ENCODE measurements at regions not wholly inside any gene's neighbourhood (a gene's known extent, or its start where the extent isn't known, plus 50 kb on each side); places are given as distances from the start of the nearest gene placed in this dataset.
A peak's percentile ranks its signal among the peaks of the same experiment; 100 is the strongest.

GRCh38 chr17:77458202-77459017 lies 317.6 kb downstream of the SEC14L1 start:
- no peak for DNase-seq (ENCODE audit: low read depth)

- DNase-seq (ENCODE audit: low read depth) = no peak
These were observed 318.4 kb downstream of the SEC14L1 start for GRCh38 chr17:77459018-77459755.

GRCh38 chr17:77460514-77461046 lies 319.8 kb downstream of the SEC14L1 start:
- no peak for DNase-seq (ENCODE audit: low read depth)

GRCh38 chr17:77461277-77462057 lies 320.7 kb downstream of the SEC14L1 start:
- DNase-seq (ENCODE audit: low read depth) = no peak

- no peak for DNase-seq (ENCODE audit: low read depth)
These were observed 321.3 kb downstream of the SEC14L1 start for GRCh38 chr17:77462090-77462489.

- DNase-seq (ENCODE audit: low read depth) = no peak
These were observed 322.1 kb downstream of the SEC14L1 start for GRCh38 chr17:77462553-77463497.

GRCh38 chr17:77464988-77465357 lies 324.2 kb downstream of the SEC14L1 start:
- no peak for DNase-seq (ENCODE audit: low read depth)

- peak; percentile 77 for DNase-seq (ENCODE audit: low read depth)
These were observed 324.7 kb downstream of the SEC14L1 start for GRCh38 chr17:77465358-77466041.

GRCh38 chr17:77466140-77466539 lies 325.4 kb downstream of the SEC14L1 start:
- no peak for DNase-seq (ENCODE audit: low read depth)

- no peak for DNase-seq (ENCODE audit: low read depth)
These were observed 325.9 kb downstream of the SEC14L1 start for GRCh38 chr17:77466596-77467223.

GRCh38 chr17:77467521-77467920 lies 326.8 kb downstream of the SEC14L1 start:
- no peak for DNase-seq (ENCODE audit: low read depth)

- no peak for DNase-seq (ENCODE audit: low read depth)
These were observed 328.1 kb downstream of the SEC14L1 start for GRCh38 chr17:77468897-77469296.

GRCh38 chr17:77470330-77470786 lies 329.6 kb downstream of the SEC14L1 start:
- no peak for DNase-seq (ENCODE audit: low read depth)

- DNase-seq (ENCODE audit: low read depth) = no peak
These were observed 330.3 kb downstream of the SEC14L1 start for GRCh38 chr17:77470800-77471733.

- no peak for DNase-seq (ENCODE audit: low read depth)
These were observed 331.3 kb downstream of the SEC14L1 start for GRCh38 chr17:77471984-77472461.

- DNase-seq (ENCODE audit: low read depth) = no peak
These were observed 331.9 kb downstream of the SEC14L1 start for GRCh38 chr17:77472468-77473310.

GRCh38 chr17:77473615-77474226 lies 333.0 kb downstream of the SEC14L1 start:
- no peak for DNase-seq (ENCODE audit: low read depth)
